G401.6 (cell line): ENCODE measurements at regions not wholly inside any gene's neighbourhood (a gene's known extent, or its start where the extent isn't known, plus 50 kb on each side); places are given as distances from the start of the nearest gene placed in this dataset.
"Not testable (repeated sequence)": the region's sequence is repeated elsewhere in the genome, so short reads cannot be mapped to it uniquely, and the experiment has no call there.

Experiments used
- FAIRE-seq: peaks from 2 replicates; lab custom pipeline; 2012; peaks lifted over from hg19 to GRCh38; lab: Jason Lieb, UNC

GRCh38 chr11:7143908-7144307 lies 55.1 kb downstream of the RBMXL2 start:
- FAIRE-seq: peak; percentile 36

DNA sequence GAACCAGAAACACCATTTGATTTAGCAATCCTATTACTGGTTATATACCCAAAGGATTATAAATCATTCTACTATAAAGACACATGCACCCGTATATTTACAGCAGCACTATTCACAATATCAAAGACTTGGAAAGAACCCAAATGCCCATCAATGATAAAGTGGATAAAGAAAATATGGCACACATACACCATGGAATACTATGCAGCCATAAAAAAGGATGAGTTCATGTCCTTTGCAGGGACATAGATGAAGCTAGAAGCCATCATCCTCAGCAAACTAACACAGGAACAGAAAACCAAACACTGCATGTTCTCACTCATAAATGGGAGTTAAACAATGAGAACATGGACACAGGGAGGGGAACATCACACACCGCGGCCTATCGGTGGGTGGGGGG lies 61.3 kb downstream of the RBMXL2 start:
- not testable (repeated sequence) for FAIRE-seq

DNA sequence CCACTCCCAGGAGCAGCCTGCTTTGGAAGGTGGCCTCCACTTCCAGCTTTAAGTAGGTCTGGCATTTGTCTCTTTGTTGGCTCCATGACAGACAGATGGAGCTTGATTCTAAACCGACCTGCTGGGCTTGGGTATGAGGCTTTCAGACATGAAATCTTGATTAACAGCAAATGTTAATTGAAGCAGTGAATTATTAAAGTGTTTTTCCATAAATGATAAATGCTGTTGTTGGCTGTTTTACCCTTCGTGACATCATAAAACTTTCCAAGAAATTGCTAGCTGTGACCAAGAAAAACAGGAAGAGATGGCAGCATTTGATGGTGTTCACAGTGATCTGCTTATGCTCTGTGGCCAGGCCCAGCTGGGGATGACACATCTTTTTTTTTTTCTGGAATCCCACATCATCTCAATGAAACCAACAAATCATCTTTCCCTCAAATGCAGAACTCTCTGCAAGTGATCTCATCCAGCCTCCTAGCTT lies 66.1 kb downstream of the RBMXL2 start:
- FAIRE-seq: no peak

- no peak for FAIRE-seq
These were observed 72.2 kb downstream of the RBMXL2 start for GRCh38 chr11:7160814-7161489.

DNA sequence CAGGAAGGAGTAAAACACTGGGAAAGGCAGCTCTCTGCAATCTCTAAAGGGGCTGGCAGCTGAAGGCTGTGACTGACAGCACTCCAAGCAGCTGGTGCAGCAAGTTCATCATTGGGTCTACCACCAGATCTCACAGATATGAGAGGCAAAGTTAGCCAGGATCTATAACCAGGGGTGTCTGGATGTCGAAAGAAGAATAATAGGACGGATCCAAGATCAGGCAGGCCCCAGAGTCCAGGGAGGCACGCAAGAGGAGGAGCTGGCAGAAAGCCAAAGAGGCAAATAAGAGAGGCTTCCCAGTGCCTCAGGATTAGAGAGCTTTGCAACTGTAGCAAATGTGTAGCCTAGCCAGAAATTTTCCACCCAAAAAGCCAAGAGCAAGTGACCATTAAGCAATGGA lies 77.1 kb downstream of the RBMXL2 start:
- no peak for FAIRE-seq

- no peak for FAIRE-seq
These were observed 79.4 kb downstream of the RBMXL2 start for GRCh38 chr11:7167976-7168740.

DNA sequence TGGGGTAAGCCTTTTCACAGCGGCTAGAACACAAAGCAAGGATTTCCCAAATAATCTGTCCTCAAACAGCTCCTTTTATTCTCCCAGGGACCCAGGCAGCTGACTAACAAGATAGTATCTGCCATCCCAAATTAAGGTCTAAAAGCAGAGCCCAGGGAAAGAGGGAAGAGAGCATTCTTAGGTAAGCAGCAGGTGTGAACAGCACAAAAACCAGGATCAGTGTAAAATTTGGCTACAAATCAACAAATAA lies 79.9 kb downstream of the RBMXL2 start:
- FAIRE-seq: no peak

DNA sequence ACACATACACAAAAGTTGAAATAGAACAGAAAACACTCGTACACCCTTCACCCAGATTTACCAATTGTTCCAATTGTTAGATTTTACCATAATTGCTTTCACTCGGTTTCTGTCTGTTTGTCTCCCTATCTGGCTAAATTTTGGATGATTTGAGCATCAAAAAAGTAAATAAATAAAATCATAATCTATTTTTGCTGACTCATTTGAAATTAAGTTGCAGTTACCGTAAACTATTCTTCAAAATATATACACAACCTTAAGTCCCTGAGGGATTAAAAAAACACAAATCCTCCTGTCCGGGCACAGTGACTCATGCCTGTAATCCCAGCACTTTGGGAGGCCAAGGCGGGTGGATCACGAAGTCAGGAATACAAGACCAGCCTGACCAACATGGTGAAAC lies 81.3 kb upstream of the SYT9 start:
- no peak for FAIRE-seq

- no peak for FAIRE-seq
These were observed 76.7 kb upstream of the SYT9 start for GRCh38 chr11:7175007-7175406.

GRCh38 chr11:7186190-7186589 lies 65.5 kb upstream of the SYT9 start:
- FAIRE-seq: no peak

DNA sequence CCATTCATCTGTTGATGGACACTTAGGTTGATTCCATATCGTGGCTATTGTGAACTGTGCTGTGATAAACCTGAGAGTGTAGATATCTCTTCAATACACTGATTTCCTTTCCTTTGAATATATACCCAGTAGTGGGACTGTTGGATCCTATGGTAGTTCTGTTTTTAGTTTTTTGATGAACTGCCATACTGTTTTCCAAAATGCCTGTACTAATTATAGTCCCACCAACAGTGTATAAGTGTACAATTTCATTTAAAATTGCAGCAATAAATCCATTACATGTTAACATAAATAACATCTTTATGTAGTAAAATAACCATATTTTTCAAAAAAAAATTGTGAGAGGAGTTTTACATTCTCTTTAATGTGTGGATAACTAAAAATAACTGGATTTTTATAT lies 65.0 kb upstream of the SYT9 start:
- no peak for FAIRE-seq

GRCh38 chr11:7192785-7193184 lies 58.9 kb upstream of the SYT9 start:
- FAIRE-seq: not testable (repeated sequence)

GRCh38 chr11:7196396-7197146 lies 55.1 kb upstream of the SYT9 start:
- FAIRE-seq: no peak

- no peak for FAIRE-seq
These were observed 54.2 kb upstream of the SYT9 start for GRCh38 chr11:7197469-7197868.
